GM19438 (cell line): ENCODE measurements at regions not wholly inside any gene's neighbourhood (a gene's known extent, or its start where the extent isn't known, plus 50 kb on each side); places are given as distances from the start of the nearest gene placed in this dataset.

ENCODE experiments used
- ATAC-seq: cut with Tn5 transposase; IDR thresholded peaks from one replicate; pipeline ENCODE4 v1.9.1; 2021; ENCODE audit warnings: low read depth; ENCODE audit not compliant: unreplicated experiment

DNA sequence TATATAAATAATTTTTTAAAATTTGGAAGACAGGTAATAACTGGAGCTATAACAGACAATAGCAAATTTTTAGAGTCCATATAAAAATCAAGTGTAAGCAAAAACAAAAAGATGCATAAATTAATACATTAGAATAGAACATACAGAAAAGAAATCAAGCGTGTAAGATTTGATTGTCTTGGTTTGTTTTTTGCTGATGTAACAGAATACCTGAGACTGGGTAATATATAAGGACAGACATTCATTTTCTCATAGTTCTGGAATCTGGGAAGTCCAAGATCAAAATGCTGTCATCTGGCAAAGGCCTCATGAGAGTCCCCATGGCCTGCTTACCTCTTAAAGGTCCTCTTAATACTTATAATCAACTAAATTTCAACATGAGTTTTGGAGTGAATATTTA, 1010.1 kb downstream of the CDH18 start:
- ATAC-seq, result no peak

DNA sequence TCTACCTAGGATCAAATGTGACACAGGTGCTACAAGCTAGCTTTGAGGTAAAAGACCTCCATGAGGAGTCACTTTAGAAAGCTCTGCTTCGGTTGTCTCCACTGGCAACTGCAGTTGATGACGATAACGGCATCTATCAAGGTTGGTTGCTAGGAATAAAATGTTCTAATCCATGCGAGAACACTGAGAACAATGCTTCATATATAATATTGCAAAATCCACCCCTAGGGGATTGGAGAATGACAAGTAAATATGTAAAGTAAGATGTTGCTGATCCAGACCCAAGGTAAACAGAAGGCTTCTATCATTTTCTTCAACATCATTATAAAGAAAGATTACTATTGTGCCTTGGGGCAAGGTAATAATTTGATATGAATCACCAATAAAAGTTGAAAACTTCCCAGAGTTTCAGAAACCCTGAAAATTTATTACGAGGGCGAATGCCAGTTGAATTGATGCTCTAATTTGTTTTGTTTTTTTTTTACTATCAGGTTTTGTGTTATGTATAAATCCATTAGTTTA, 1003.4 kb downstream of the CDH18 start:
- ATAC-seq, result no peak

DNA sequence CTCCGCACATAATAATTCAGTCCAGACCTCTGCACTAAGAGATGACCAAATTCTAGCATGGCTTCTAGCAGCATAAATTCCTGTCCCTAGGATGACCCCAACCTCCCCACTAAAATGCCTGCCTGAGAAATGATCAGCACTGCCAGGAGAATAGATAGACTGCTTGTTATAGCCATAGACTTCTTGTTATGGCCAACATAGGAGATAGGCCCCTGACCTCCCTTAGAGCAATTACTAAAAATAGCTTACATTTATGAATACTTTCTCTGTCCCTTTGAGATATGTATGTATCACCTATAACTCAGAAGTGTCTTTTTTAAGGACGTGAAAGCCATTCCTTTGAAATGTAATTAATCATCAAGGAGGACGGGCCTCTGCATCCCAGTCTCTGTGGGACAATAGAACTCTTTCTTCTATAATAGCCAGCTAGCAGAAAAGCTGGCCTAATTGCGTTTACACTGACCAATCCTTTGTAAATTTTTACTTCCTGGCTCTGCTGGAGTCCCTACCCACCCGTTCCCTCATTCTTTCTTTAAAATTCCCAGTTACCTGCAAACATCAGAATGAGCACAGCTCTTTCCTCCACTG, 1002.7 kb downstream of the CDH18 start:
- no peak for ATAC-seq

DNA sequence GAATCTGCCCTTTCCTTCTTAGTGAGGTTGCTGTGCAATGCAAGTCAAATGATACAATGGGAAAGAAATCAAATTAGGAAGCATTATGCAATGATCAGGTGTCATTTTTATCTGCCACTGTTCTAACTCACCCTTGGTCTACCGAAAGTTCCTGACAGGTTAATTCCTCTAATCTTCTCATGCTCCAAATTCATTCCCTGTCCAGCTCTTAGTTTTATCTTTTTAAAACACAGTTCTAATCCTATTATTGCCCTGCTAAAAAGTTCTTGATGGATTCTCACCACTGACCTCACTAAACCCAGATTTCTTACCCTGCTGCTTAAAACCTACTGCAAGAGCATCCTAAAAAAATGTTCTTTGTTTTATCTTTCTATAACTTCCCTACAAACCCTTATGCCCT, 1000.9 kb downstream of the CDH18 start:
- ATAC-seq, result no peak

DNA sequence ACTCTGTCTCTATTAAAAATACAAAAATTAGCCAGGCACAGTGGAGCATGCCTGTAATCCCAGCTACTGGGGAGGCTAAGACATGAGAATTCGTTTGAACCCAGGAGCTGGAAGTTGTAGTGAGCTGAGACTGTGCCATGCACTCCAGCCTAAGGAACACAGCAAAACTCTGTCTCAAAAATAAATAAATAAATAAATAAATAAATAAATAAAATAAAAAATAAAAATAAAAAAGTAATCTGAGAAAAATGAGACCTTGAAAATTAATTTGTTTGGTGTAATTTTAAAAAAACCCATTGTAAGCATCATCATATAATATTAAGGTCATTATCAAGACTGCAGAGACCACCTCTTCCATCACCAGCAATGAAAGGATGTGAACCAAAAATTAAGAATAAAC, 997.1 kb downstream of the CDH18 start:
- no peak for ATAC-seq

DNA sequence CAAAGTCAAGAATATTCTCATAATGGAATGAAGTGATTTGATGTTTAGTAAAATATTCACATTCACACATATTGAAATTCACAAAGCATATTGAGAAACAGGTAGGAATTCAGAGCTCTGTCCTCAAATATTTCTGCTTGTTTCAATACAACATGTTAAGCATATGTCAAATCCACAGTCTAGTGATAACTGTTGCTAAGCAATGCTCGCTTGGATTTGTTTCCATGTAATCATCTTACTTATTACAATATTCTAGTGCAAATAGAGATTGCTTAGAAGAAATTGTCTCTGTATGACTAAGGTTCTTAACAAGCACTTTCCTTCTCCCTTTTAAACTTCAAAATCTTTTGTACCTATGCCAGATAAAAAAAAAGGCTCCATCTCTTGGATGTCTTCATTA, 995.7 kb downstream of the CDH18 start:
- ATAC-seq, result no peak

DNA sequence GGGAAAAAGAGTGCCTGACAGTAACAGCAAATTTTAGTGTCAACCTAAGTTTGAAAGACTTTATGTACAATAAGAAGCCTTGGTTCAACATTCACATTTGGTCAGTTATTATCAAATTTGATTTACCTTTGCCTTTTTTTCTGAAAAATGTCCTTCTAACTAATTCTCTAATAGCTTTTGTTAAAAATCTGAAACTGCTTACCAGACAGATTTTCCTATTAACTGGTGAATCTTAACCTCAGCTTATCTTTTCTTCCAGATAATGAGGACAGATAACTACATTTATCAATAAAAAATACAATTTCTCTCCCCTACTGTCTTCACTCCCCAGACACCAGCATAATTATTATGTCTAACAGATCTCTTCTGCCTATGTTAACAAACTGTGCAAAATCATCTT, 988.5 kb downstream of the CDH18 start:
- ATAC-seq, result no peak

DNA sequence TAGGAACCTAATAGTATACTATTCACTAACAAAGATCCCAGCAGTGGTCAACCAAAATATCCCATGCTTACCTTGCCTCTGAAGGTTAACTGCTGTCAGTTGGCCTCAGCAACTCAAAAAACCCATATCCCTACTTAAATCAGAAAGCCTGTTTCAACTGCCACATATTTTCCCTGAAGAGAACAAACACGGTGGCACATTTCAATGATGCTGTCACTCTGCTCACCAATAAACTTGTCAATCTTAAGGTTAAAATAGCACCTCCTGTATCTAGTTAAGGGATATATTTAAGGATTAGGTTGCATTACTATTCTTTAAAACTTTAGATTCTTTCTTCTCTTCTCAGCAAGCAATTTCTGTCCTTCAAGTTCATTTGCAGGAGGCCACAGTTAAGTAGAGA, 986.9 kb downstream of the CDH18 start:
- no peak for ATAC-seq

DNA sequence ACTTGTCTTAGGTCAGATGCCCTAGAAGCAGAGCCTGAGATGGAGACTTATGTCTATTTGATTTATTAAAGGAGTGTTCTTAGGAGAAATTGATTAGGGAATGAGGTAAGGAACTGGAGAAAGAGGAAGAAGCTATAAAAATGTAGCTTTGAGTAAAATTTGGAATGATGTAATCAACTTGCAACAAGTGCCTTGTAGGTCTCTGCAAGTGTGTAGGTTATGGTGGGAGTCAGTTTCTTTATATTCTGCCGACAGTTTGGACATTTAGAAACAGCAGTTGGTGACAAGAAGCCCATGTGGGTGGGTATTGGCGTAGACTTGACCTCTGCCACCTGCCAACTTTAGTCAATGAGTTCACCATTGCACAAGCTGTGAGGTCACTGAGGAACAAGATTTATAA, 986.5 kb downstream of the CDH18 start:
- no peak for ATAC-seq

DNA sequence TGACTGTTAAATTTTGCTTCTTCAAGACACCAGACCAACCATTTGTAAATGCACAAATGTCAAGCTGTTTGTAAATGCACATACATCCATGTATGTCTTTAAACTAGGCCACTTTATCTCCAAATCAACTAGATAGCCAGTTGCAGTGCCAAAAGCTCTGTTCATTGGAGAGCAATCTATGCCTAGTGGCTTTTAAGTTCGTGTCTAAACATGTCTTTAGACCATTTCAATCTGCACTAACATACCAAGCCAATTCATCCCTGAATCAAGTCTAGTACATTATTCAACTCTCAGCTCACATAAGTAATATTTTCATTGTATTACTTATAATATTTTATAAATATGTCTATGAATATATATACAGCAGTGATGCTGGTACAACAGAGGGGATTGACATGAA, 985.9 kb downstream of the CDH18 start:
- ATAC-seq, result no peak

DNA sequence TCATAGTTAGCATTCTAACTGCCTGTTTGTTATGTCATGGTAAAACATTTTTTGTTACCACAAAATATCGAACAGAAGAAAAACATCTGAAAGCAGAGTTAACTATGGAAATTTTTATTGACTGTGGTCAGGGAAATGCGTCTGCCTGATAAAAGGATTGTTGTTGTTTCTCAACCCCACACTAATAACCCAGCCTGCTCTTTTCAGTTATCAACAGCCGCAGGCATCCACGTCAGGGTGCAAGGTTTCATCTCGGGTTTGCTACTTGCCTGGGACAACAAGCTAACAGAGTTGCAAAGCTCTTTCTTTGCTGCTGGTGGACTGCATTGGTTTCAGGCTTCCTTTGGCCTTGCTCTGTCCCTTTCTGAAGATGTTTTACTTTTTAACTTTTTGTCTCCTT, 969.2 kb downstream of the CDH18 start:
- ATAC-seq, result no peak

DNA sequence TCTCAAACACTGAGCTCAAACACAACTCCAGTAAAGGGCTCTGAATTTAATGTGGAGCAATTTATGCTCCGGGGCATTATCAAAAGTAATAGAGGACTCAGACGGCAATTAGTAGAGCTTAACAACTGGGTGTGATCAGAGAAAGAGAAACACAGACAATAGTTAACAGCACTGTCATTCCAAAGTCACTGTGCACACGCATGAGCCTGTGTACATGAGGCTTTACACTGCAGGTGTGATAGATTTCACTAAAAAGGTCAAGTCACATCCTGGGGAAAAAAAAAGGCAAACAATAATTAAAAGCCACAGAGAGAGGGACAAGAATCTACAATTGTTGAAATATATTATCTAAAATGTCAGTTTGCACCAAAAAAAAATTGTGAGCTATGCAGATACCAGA, 956.5 kb downstream of the CDH18 start:
- ATAC-seq, result no peak

DNA sequence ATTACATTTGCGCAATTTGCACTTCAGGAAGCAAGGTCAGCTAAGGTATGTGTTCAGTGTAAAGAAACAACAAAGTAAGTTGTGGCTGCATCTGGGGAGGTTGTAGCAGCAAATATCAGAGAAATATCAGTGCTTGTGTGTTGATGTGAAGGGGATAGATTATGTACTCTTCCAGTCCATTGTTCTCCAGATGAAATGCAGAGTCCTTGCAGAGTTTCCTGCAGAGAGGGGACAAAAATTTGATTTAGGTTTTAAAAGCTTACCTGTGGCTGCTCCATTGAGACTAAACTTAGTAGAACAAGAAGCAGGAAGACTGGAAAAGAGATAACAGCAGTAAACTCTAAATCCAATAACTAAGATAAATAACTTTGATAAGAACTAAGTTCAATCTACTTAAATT, 952.2 kb downstream of the CDH18 start:
- no peak for ATAC-seq

DNA sequence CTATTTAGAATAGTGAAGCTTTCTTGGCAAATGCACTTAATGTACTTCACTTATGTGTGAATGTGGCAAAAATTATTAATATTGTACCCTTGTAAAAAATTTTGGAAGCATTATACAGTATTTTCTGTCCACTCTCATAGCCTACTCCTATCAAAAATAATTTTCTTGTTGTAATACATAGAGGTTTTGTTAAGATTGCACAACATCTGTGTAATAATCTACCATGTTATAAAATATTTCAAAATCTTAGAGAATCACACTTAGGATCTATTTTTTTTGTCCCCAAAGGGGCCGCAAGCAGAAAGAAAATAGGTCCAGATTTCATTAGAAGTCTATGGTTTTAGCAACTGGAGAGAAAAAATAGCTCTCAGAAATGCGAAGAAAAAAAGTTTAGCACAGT, 945.9 kb downstream of the CDH18 start:
- no peak for ATAC-seq

DNA sequence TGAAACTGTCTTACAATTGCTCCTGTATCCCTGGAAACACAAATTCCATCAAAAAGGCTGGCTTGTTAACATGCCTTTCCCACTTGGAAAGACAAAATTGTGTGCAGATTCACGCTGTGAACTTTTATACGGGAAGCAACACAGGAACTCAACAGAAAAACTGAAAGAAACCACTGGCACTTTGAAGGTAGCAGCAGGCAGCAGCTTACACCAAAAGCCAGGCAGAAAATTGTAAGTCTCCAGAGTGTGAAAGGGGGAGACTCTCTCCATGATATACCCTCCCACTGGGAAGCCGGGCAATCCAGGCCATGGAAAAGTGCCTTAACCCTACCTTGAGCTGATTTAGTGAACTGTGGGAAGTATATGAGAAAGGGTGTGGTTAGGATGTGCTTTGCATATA, 943.7 kb downstream of the CDH18 start:
- ATAC-seq, result no peak

DNA sequence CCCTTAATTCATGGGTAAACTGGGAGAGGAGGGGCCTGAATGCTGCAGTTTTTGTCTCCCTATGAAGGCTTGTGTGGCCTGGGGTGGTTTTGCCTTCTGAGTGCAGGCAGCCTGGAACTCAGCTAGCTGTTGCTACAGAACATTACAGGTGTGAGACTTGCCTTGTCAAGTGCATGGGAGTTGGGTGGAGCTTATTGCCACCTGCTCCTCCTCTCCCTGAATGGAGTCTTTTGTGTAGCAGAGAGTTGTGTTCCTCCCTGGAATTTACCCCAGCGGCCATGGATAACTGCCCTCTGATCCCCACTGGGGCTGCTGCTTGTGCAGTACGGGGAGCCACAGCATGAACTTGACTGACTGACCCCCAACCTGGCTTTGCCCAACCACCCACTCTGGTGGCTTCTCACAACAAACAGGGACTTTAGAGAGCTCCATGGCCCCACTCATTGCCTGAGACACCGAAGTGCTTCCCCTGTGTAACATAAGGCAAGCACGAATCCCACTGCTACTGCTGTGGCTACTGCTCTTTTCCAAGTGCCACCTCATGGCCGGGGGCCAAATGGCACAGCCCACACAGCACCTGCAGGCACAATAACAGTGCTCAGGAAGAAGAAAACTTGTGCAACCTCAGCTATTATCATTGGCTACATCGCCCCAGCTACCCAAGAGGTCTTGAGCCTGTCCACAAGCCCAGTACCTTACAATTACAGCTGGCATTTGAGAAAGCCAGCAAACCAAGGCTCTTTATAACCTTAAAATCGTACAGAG, 942.9 kb downstream of the CDH18 start:
- ATAC-seq, result no peak

DNA sequence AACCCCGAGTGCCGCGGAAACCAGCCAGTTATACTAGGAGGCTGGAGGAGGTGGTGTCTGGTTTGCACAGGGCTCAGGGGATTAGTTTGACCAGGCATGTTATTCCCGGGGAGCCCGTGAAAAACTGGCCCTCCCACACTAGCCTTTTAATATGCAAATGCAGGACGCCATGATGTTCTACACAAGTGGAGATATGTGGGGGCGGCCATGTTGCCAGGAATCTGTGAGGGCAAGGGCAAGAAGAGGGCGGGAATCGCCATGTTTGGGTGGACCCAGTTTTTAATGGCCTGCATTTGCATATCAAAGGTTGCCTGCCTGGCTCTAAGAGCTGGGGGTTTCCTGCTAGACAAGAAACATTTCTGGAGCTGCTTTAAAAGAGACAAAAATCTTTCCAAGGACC, 940.7 kb downstream of the CDH18 start:
- ATAC-seq, result no peak

DNA sequence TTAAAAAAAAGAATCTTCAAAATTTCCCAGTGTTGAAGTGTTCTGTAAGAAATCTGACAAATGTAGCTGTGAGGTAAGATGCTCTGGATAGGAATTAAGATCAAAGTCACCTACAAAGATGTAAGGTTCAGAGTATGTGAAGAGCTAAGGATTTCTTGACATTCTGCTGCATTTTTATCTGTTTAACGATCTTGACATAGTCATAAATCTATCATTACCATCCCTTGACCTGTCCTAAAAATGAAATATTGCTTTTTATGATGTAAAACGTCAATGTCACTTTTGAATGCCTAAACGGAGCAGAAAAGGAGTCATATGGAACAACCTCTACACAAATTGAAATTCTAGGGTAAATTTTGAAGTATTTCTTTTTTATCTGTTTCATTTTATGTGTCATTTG, 939.3 kb downstream of the CDH18 start:
- no peak for ATAC-seq

DNA sequence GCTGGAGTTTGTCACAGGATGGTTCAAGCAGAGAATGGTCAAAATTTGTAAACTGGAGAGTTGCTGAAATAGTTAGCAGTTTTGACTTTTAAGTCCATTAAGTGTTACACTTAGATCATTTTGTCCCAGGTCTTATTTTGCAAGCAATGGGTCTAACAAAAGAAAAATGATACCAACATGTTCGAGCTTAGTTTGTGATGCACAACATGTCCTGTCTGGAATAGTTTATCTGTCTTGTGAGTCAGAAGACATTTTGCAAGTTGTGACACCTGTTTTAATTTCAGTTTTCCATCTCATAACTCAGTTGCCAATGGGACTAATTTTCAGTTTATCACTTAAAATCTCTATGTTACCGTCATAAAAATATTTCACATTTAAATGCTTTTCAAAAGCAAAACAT, 929.8 kb downstream of the CDH18 start:
- ATAC-seq, result no peak

DNA sequence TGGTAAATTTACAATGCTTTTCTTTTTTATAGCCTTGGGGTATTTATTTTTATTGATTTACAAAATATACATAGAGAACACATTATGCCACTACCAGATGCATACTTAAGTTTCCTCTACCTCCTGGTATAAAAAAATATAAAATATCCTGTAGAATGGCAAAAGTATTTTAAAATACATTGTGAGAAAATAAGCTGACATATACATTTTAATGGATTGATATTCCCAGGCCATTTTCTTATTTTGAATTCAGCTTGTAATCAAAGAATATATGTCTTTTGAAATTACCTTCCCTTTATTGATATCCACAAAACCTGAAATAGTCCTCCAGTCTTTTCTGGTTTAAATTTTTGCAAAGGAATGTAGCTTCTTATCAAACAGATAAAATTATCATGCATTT, 923.9 kb downstream of the CDH18 start:
- ATAC-seq, result no peak

DNA sequence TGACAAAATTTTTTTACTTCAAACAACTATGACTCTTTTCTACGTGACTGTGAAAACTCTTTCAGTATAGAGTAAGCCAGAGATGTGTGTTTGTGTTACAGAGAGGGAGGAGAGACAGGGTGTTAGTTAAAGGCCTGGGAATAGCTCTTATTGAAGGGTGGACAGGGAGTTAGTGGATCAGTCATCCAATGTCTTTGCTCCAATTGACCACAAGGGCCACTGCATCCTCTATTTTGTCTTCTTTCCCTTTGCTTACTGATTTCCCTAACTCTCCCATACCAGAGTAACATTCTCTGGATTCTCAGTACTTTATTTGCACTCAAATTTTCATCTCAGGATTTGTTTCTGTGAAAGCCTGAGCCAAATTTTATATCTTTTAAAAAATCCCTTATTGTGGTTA, 920.3 kb downstream of the CDH18 start:
- no peak for ATAC-seq

DNA sequence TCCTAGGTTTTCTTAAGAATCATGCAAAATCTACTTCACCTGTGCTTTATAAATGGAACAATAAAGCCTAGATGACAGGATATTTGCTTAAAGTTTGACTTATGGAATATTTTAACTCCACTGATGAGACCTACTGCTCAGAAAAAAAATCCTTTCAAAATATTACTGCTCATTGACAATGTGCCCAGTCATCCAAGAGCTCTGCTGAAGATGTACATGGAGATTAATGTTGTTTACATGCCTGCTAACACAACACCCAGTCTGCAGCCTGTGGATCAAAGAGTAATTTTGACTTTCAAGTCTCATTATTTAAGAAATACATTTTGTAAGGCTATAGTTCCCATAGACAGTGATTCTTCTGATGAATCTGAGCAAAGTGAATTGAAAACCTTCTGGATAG, 889.6 kb downstream of the CDH18 start:
- ATAC-seq, result no peak
